GM12891 (cell line): ENCODE measurements at regions not wholly inside any gene's neighbourhood (a gene's known extent, or its start where the extent isn't known, plus 50 kb on each side); places are given as distances from the start of the nearest gene placed in this dataset.
"Not testable (repeated sequence)": the region's sequence is repeated elsewhere in the genome, so short reads cannot be mapped to it uniquely, and the experiment has no call there.

Experiments used
- DNase-seq: peaks from one replicate; pipeline ENCODE4 v3.0.0; 2011; ENCODE audit warnings: low spot score; ENCODE audit not compliant: insufficient read length
- FAIRE-seq: peaks from 2 replicates; lab custom pipeline; 2011; peaks lifted over from hg19 to GRCh38; lab: Jason Lieb, UNC
- PAX5 ChIP-seq: IDR thresholded peaks from 2 replicates; pipeline ENCODE4 v1.6.1; 2011; ENCODE audit warnings: low read length, moderate library complexity, mild to moderate bottlenecking; ENCODE audit not compliant: insufficient read depth, severe bottlenecking
- POLR2A ChIP-seq: IDR thresholded peaks from 2 replicates; pipeline ENCODE4 v1.6.1; 2011; ENCODE audit warnings: low read depth, low read length, control low read depth
- POLR2AphosphoS5 ChIP-seq: IDR thresholded peaks from 2 replicates; pipeline ENCODE4 v1.6.1; 2011; ENCODE audit warnings: low read depth, low read length, control low read depth
- POU2F2 ChIP-seq: IDR thresholded peaks from 2 replicates; pipeline ENCODE4 v1.6.1; 2011; ENCODE audit warnings: low read depth, mild to moderate bottlenecking, control low read depth, low read length, moderate library complexity
- SPI1 ChIP-seq: IDR thresholded peaks from 2 replicates; pipeline ENCODE4 v1.6.1; 2011; ENCODE audit warnings: low read depth, low read length, control low read depth
- TAF1 ChIP-seq: IDR thresholded peaks from 2 replicates; pipeline ENCODE4 v1.6.1; 2011; ENCODE audit warnings: low read depth, low read length, control low read depth

DNA sequence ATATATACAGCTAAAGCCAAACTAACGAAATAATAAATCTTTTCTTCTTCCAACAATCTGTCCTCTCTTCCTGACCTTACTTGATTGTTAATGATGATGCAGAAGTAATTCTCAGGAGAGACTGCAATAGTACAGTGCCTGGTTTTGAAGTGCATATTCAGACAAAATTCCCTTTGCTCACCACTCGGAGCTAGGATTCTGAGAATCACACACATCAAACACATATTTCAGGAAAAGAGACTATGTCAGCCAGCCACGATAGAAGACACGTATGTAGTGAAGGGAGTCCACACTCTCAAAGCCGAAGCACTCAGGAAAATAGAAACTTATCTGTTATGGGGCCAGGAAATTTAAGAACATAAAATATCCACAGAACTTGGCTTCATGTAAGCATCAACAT, 362.5 kb upstream of the FAT1 start:
- DNase-seq (no peak), FAIRE-seq (no peak)
- no peak for TF ChIP-seq PAX5
- no peak for TF ChIP-seq POU2F2
- TF ChIP-seq POLR2A, result no peak
- TF ChIP-seq TAF1, result no peak

DNA sequence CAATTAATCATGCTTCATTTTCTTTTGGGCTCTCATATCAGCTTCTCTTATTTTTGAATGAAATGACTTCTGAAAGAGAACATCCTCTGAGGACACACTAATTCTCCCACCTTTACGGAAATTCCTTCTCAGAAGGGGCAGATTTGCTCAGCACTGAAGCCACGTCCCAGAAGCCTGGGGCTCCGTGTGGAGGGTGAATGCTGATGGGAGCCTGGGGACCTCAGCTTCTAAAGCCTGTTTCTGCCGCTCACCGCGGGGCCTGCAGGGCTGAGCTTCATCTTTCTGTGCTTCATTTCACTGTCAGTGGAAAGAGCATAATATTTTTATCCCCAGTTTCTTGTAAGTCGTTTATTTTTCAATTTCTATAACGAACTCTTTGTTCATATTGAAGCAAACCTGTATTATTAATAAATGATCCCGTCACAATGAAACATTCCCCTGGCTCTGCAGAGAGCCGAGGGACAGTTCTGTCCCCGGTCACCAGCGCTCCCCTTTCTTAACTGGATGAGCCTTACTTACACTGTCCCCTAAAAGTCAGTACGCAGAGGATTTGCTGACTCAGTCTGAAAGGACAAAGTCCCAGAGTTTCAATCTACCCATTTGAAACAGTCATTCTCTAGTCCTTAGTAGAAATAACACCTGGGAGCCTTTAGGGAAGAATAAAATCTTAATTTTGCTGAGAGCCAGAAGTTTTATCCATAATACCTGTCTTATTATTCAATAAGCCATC, 364.6 kb upstream of the FAT1 start:
- DNase-seq (no peak), FAIRE-seq (no peak)
- TF ChIP-seq POU2F2 (no peak), PAX5 (no peak), TAF1 (no peak), POLR2AphosphoS5 (no peak), SPI1 (no peak), POLR2A (no peak)

DNA sequence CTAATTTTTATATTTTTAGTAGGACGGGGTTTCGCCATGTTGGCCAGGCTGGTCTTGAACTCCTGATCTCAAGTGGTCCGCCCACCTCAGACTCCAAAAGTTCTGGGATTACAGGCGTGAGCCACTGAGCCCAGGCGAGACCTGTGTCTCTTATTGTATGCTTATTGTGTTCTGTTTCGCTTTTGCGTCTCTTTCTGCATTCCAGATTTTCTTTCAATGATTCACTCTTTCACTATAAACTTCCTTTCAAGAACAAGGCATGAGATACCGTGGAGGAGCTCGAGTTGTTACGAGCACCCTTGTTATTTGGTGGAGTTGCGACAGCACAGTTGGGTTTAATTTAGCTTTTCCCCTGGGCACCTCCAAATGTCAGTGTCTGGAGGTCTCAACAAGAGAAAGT, 366.7 kb upstream of the FAT1 start:
- DNase-seq (no peak), FAIRE-seq (no peak)
- TF ChIP-seq PAX5, result no peak
- TF ChIP-seq SPI1, result no peak
- no peak for TF ChIP-seq POU2F2
- no peak for TF ChIP-seq POLR2AphosphoS5
- no peak for TF ChIP-seq TAF1
- TF ChIP-seq POLR2A, result no peak

DNA sequence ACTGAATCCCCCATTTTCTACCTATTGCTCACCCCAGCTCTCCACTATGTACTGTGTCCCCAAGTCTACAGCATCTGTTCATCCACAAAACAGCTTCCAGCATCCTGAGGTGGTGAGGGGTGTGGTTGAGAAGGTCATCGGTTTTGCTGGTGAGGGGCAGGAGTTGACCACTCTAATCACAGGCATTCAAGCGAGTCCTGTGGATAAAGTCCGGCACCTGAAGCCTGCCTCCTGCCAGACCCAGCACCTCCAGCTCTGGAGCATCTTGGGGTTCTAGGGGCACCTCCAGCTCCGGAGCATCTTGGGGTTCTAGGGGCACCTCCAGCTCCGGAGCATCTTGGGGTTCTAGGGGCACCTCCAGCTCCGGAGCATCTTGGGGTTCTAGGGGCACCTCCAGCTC, 367.2 kb upstream of the FAT1 start:
- FAIRE-seq, DNase-seq: not testable (repeated sequence)

DNA sequence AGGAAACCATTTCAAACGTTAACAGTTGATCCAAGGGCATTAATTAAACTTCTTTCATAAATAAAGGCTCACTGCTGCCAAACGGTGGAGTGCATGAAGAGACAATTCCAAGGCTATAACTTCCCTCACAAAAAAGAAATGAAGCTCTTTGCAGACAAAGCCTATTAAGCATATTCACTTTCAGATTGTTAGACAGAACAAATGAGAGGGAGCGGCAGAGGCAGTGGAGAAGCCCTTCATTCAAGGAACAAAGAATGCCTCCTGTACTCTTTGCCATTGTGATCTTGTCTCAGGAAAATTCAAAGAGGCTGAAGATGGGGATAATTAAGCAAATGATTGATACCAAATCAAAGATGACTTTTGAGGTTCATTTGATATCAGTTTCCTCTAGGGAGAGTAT, 370.5 kb upstream of the FAT1 start:
- TF ChIP-seq PAX5 (no peak), POLR2AphosphoS5 (no peak), SPI1 (no peak), TAF1 (no peak), POU2F2 (no peak), POLR2A (no peak)
- FAIRE-seq (no peak), DNase-seq (no peak)

DNA sequence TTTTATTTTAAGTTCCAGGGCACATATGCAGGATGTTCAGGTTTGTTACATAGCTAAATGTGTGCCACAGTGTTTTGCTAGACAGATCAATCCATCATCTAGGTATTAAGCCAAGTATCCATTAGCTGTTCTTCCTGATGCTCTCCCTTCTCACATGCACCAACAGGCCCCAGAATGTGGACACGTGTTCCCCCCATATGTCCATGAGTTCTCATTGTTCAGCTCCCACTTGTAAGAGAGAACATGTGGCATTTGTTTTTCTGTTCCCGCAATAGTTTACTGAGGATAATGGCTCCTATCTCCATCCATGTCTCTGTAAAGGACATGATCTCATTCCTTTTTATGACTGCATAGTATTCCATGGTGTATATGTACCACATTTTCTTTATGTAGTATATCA, 374.8 kb upstream of the FAT1 start:
- no peak for FAIRE-seq
- TF ChIP-seq PAX5 (no peak), POU2F2 (no peak), TAF1 (no peak), POLR2AphosphoS5 (no peak), POLR2A (no peak), SPI1 (no peak)

DNA sequence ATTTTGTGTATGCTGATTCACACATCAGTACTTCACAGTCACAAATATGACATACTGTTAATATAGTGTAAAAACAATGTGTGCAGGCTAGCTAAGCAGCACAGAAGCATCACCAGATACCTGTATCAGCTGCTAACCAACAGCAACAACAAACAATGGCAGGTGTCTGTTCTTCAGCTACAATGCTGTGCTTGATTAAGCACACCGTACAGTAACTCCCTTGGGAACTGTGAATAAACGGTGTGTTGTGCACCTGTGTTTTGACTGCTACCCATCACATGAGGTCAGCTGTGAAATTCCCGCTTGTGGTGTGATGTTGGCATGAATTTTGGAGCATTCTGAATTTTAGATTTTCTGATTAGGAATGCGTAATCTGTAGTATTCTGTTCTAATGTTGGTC, 379.7 kb upstream of the FAT1 start:
- TF ChIP-seq TAF1 (no peak), SPI1 (no peak), POLR2AphosphoS5 (no peak), POU2F2 (no peak), POLR2A (no peak), PAX5 (no peak)
- FAIRE-seq (no peak), DNase-seq (no peak)

More for the DNA sequence above, 374.8 kb upstream of the FAT1 start:
- DNase-seq, result no peak

DNA sequence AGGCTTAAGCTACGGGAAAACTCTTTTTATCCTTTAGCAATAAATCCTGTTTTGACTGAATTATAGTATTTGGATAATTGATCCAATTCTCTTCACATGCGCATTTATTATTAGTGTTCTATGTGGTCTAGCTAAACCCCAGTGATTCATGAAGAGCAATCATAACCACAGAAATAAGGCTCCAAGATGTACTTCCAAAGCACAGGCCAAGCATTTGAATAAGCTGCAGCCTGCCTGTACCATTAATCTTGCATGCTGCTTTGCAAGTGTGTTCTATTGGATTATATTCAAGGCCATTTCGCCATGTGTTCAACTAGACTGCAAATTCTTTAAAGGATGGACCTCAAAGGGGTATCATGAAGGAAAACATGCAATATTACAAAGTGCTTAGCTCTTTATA, 385.2 kb upstream of the FAT1 start:
- TF ChIP-seq POU2F2, result no peak
- no peak for TF ChIP-seq TAF1
- no peak for TF ChIP-seq POLR2AphosphoS5
- no peak for TF ChIP-seq PAX5
- no peak for TF ChIP-seq SPI1
- no peak for DNase-seq
- FAIRE-seq, result no peak

DNA sequence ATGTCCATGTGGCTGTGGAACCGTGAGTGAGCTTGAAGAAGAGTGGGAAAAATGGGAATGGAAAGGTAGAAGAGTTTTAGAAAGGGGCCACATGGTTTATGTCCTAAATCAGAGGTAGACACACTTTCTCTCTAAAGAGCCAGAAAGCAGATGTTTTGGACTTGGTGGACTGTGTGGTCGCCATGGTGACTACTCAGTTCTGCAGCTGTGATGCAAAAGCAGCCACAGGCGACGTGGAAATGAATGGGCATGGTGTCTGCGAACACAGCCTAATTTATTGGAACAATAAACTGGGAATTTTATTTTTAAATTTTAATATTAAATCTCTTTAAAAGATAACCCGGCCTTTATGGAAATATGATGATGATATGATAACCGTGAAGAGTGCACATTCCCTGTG, 386.0 kb upstream of the FAT1 start:
- FAIRE-seq (no peak), DNase-seq (no peak)
- no peak for TF ChIP-seq TAF1

DNA sequence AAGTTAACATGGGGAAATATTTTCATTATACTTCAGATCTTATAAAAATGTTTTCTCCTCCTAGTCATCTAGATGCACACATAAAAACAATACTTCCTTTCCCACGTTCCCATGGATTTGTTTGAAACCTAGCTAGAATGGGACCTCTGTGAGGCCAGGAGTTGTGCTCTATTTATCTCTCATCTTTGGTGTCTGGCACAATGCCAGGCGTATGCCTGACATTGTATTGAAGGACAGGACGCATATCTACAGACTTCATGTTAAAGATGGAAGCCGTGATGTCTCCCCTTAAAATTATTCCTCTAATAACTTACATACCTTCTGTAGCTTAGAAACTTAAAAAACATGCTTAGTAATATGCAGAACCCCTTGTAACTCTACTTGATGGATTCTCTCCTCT, 394.5 kb upstream of the FAT1 start:
- TF ChIP-seq POLR2AphosphoS5, result no peak
- TF ChIP-seq PAX5, result no peak
- no peak for TF ChIP-seq POU2F2
- no peak for TF ChIP-seq SPI1
- TF ChIP-seq POLR2A, result no peak
- no peak for TF ChIP-seq TAF1
- no peak for DNase-seq
- no peak for FAIRE-seq

DNA sequence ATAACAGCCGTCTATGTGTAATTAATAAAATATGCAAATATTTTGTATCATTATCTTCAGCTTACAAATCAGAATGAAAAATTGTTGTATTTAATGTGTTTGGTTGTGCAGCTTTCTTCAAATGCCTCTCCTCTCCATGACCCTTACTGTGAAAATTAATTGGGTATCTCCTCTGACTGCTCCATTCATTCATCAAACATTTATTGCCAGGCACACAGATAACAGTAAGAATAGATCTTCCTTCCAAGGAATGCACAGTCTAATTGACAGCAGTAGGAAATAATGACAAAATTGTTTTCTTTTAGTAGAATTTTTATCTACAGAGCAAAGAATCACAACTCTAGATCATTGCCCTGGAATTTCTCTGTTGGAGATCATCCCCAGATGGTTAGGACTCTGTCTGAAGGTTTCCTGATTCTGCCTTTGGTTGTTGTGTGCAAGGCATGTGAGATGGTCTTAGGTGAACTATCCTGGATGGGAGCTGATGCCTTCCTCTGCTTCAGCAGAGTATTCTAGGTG, 395.0 kb upstream of the FAT1 start:
- no peak for TF ChIP-seq SPI1
- no peak for TF ChIP-seq POU2F2
- TF ChIP-seq TAF1, result no peak
- TF ChIP-seq PAX5, result no peak
- TF ChIP-seq POLR2A, result no peak
- no peak for TF ChIP-seq POLR2AphosphoS5
- FAIRE-seq (no peak), DNase-seq (no peak)
